ENCODE measurements at regions not wholly inside any gene's neighbourhood (a gene's known extent, or its start where the extent isn't known, plus 50 kb on each side); places are given as distances from the start of the nearest gene placed in this dataset.
"Not testable (repeated sequence)": the region's sequence is repeated elsewhere in the genome, so short reads cannot be mapped to it uniquely, and the experiment has no call there.

GRCh38 chr2:163182764-163183354 lies 344.3 kb upstream of the KCNH7 start:
- no peak for DNase-seq

GRCh38 chr2:163177592-163177991 lies 339.0 kb upstream of the KCNH7 start:
- DNase-seq, result no peak

- no peak for DNase-seq
Measured at GRCh38 chr2:163175294-163175693, 336.7 kb upstream of the KCNH7 start.

GRCh38 chr2:163173591-163173990 lies 335.0 kb upstream of the KCNH7 start:
- DNase-seq, result no peak

- DNase-seq, result no peak
Measured at GRCh38 chr2:163171786-163172530, 333.4 kb upstream of the KCNH7 start.

GRCh38 chr2:163157891-163158496 lies 319.4 kb upstream of the KCNH7 start:
- DNase-seq, result no peak

GRCh38 chr2:163157411-163157810 lies 318.8 kb upstream of the KCNH7 start:
- no peak for DNase-seq

GRCh38 chr2:163155925-163156324 lies 317.4 kb upstream of the KCNH7 start:
- no peak for DNase-seq

- no peak for DNase-seq
Measured at GRCh38 chr2:163155279-163155883, 316.8 kb upstream of the KCNH7 start.

GRCh38 chr2:163142618-163143017 lies 304.1 kb upstream of the KCNH7 start:
- no peak for DNase-seq

GRCh38 chr2:163138947-163139346 lies 300.4 kb upstream of the KCNH7 start:
- no peak for DNase-seq

GRCh38 chr2:163135256-163135655 lies 296.7 kb upstream of the KCNH7 start:
- DNase-seq, result no peak

- no peak for DNase-seq
Measured at GRCh38 chr2:163133602-163134001, 295.0 kb upstream of the KCNH7 start.

- DNase-seq, result no peak
Measured at GRCh38 chr2:163132850-163133249, 294.3 kb upstream of the KCNH7 start.

GRCh38 chr2:163132207-163132606 lies 293.6 kb upstream of the KCNH7 start:
- not testable (repeated sequence) for DNase-seq

GRCh38 chr2:163123526-163123925 lies 285.0 kb upstream of the KCNH7 start:
- DNase-seq, result no peak

GRCh38 chr2:163122257-163122656 lies 283.7 kb upstream of the KCNH7 start:
- no peak for DNase-seq

GRCh38 chr2:163121483-163121882 lies 282.9 kb upstream of the KCNH7 start:
- DNase-seq, result no peak

- DNase-seq, result no peak
Measured at GRCh38 chr2:163119966-163120365, 281.4 kb upstream of the KCNH7 start.

- no peak for DNase-seq
Measured at GRCh38 chr2:163086940-163087339, 248.4 kb upstream of the KCNH7 start.

- not testable (repeated sequence) for DNase-seq
Measured at GRCh38 chr2:163085366-163086024, 246.9 kb upstream of the KCNH7 start.

- no peak for DNase-seq
Measured at GRCh38 chr2:163081754-163082153, 243.2 kb upstream of the KCNH7 start.

GRCh38 chr2:163077241-163077640 lies 238.7 kb upstream of the KCNH7 start:
- no peak for DNase-seq
